Retinal pigment epithelial cell (primary cell): ENCODE measurements at regions not wholly inside any gene's neighbourhood (a gene's known extent, or its start where the extent isn't known, plus 50 kb on each side); places are given as distances from the start of the nearest gene placed in this dataset.

ENCODE experiments used
- DNase-seq: peaks from one replicate; pipeline ENCODE4 v3.0.0-alpha.2; 2010; ENCODE audit warnings: low read depth
- H3K4me3 ChIP-seq: 2 replicates; pipeline ENCODE4 v1.5.1; 2011; ENCODE audit warnings: mild to moderate bottlenecking, low read length, control low read depth, moderate library complexity
- CTCF ChIP-seq: conservative IDR thresholded peaks from 2 replicates; pipeline ENCODE4 v1.5.1; 2011; ENCODE audit warnings: low read depth, low read length, control low read depth, inconsistent platforms

DNA sequence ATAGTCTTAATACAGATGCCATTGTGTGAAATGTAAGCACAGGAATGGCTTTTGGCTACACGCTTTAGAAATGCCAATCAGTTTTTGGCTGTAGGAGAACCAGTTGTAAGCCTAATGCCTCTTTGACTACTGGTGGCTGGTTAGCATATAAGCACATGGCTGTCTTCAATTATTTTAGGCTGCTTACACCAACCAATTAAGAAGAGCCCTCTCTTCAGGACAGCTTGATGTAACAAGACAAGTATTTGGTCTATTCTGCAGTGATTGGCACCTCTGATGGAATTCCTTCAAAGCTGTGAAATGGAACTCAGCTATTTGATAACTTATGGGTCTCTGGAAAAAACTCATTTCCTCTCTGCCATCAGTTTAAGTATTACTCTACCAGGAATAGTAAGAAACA lies 680.1 kb upstream of the FSHR start:
- DNase-seq = no peak
- TF ChIP-seq CTCF = no peak
- H3K4me3 ChIP-seq = no peak overlapping the region

- no peak for TF ChIP-seq CTCF
- no peak overlapping the region for H3K4me3 ChIP-seq
- DNase-seq = no peak
These were observed 678.2 kb upstream of the FSHR start for GRCh38 chr2:49832555-49832954.

DNA sequence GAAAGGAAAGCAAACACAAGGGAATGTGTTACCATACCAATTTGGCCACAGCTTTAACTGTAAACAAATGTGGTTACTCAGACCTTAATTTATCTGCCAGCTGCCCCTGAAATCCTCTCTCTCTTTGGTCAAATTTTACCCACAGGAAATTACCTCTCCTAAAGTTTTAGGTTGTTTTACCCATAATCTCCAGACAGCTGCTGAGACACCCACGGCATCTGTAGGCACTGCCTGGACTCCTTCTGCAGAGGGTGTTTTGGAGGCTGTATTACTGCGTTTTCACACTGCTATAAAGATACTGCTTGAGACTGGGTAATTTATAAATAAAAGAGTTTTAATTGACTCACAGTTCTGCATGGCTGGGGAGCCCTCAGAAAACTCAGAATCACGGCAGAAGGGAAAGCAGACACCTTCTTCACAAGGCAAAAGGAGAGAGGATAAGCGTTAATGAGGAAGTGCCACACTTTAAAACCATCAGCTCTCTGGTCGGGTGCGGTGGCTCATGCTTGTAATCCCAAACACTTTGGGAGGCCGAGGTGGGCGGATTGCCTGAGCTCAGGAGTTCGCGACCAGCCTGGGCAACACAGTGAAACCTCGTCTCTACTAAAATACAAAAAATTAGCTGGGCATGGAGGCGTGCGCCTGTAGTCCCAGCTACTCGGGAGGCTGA lies 677.5 kb upstream of the FSHR start:
- no peak overlapping the region for H3K4me3 ChIP-seq
- TF ChIP-seq CTCF = no peak
- DNase-seq = no peak

- DNase-seq = no peak
- TF ChIP-seq CTCF = no peak
- no peak overlapping the region for H3K4me3 ChIP-seq
These were observed 676.5 kb upstream of the FSHR start for GRCh38 chr2:49830846-49831245.

DNA sequence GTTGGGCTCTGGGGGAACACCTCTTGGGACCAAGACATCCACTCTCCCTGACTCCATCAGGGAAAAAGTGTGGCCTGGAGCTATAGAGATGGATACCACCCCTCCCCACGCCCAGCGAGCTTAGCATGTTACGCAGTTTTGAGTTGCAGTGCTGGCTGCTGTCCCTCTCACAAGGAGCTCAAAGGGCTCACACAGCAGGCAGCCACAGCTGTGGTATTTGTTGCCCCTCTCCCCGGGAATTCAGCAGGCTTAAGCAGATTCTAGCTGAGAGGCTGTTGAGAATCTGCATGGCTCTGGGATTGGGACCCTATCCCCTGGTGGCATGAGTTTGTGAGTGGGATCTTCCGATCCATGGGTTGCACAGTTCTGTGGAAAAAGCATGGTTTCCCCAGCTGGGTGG lies 673.1 kb upstream of the FSHR start:
- no peak overlapping the region for H3K4me3 ChIP-seq
- TF ChIP-seq CTCF = no peak
- no peak for DNase-seq

DNA sequence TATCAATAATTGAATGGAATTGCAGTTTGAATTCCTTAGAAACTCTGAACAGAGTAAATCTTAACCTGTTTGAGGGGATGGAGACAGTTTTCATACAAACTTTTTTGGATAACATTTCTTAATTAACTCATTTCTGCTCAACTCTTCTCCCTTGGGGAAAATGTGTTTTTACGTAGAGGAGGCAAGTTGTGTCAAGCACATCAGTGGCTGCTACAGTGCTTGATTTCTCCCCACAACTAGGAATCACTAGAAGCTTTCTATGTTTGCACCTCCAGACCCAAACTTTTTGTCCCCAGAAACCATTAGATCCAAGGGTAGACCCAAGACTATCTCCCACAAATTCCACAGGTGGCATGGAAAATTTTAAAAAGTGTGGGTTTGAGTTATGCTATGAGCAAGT lies 658.9 kb upstream of the FSHR start:
- H3K4me3 ChIP-seq = no peak overlapping the region
- no peak for DNase-seq
- no peak for TF ChIP-seq CTCF

GRCh38 chr2:49812730-49813129 lies 658.4 kb upstream of the FSHR start:
- H3K4me3 ChIP-seq = no peak overlapping the region
- no peak for TF ChIP-seq CTCF
- DNase-seq = no peak
